DMS114 treated with DMSO at 0.1 percent for 48 hours (cell line): ENCODE measurements at regions not wholly inside any gene's neighbourhood (a gene's known extent, or its start where the extent isn't known, plus 50 kb on each side); places are given as distances from the start of the nearest gene placed in this dataset.
"Not testable (repeated sequence)": the region's sequence is repeated elsewhere in the genome, so short reads cannot be mapped to it uniquely, and the experiment has no call there.

Experiments
- DNase-seq: peaks from one replicate; lab custom pipeline; 2025; ENCODE audit not compliant: unreplicated experiment; lab: John Stamatoyannopoulos, UW

GRCh38 chr9:135271425-135271824, 184.0 kb downstream of the OLFM1 start:
- no peak for DNase-seq

- DNase-seq: no peak
Measured at GRCh38 chr9:135272608-135273007, 185.1 kb downstream of the OLFM1 start.

- DNase-seq: no peak
Measured at GRCh38 chr9:135273008-135273407, 185.5 kb downstream of the OLFM1 start.

- DNase-seq: no peak
Measured at GRCh38 chr9:135275163-135275562, 187.7 kb downstream of the OLFM1 start.

GRCh38 chr9:135275571-135276289, 188.3 kb downstream of the OLFM1 start:
- DNase-seq: no peak

- no peak for DNase-seq
Measured at GRCh38 chr9:135277219-135278201, 190.0 kb downstream of the OLFM1 start.

GRCh38 chr9:135278586-135278985, 191.1 kb downstream of the OLFM1 start:
- DNase-seq: no peak

GRCh38 chr9:135279385-135279784, 191.9 kb downstream of the OLFM1 start:
- DNase-seq: no peak

GRCh38 chr9:135279834-135280393, 192.4 kb downstream of the OLFM1 start:
- DNase-seq: no peak

GRCh38 chr9:135280666-135281065, 193.2 kb downstream of the OLFM1 start:
- DNase-seq: no peak

GRCh38 chr9:135281151-135281550, 193.7 kb downstream of the OLFM1 start:
- no peak for DNase-seq

GRCh38 chr9:135281791-135282737, 194.6 kb downstream of the OLFM1 start:
- no peak for DNase-seq

GRCh38 chr9:135282808-135283207, 195.3 kb downstream of the OLFM1 start:
- DNase-seq: no peak

GRCh38 chr9:135283671-135284070, 195.9 kb upstream of the PPP1R26 start:
- DNase-seq: no peak

GRCh38 chr9:135284386-135285134, 195.0 kb upstream of the PPP1R26 start:
- DNase-seq: no peak

GRCh38 chr9:135286187-135286925, 193.2 kb upstream of the PPP1R26 start:
- not testable (repeated sequence) for DNase-seq

GRCh38 chr9:135286961-135287360, 192.6 kb upstream of the PPP1R26 start:
- no peak for DNase-seq

- DNase-seq: no peak
Measured at GRCh38 chr9:135287627-135288026, 192.0 kb upstream of the PPP1R26 start.

- DNase-seq: no peak
Measured at GRCh38 chr9:135288054-135288453, 191.5 kb upstream of the PPP1R26 start.
